ENCODE measurements at regions not wholly inside any gene's neighbourhood (a gene's known extent, or its start where the extent isn't known, plus 50 kb on each side); places are given as distances from the start of the nearest gene placed in this dataset.

GRCh38 chr12:131456301-131457027 lies 254.4 kb upstream of the SFSWAP start:
- TF ChIP-seq POLR2A (IDR thresholded peaks at IDR 0.05) (no peak), CTCF (IDR thresholded peaks at IDR 0.05) (no peak)
